ENCODE measurements at regions not wholly inside any gene's neighbourhood (a gene's known extent, or its start where the extent isn't known, plus 50 kb on each side); places are given as distances from the start of the nearest gene placed in this dataset.

- Histone ChIP-seq H3K4me3 (ENCODE audit: low read depth in 2 of 2, low read length in 2 of 2) (no peak overlapping the region), H3K27ac (ENCODE audit: low read length) (no peak overlapping the region), H3K9me3 (ENCODE audit: control insufficient read depth, insufficient read depth, low read depth, low read length) (no peaks in the 10 kb centered on the region), H3K36me3 (ENCODE audit: control insufficient read depth, insufficient read depth, low read length) (no peaks in the 10 kb centered on the region), H3K4me1 (ENCODE audit: control insufficient read depth, insufficient read depth, low read length) (no peaks in the 10 kb centered on the region), H3K27me3 (ENCODE audit: control insufficient read depth, insufficient read depth, low read length) (no peaks in the 10 kb centered on the region)
- ChIA-PET POLR2A (no interaction called here), CTCF (no interaction called here)
- BruUV-seq (replicated peaks): no TSS peak
- DNase-seq (ENCODE audit: low read depth, low spot score) (no peak), ATAC-seq (no peak)
- intact Hi-C loops (cut with micrococcal nuclease; ENCODE audit: unreplicated experiment) (no loop called here), in situ Hi-C loops (cut with HindIII; ENCODE audit: low pct_unique_long_range_greater_than_20kb, low sequenced_read_pairs) (no loop called here)
- TF ChIP-seq TCF7L2 (IDR thresholded peaks at IDR 0.05; ENCODE audit: low read depth, low read length) (no peak), REST (IDR thresholded peaks at IDR 0.05; ENCODE audit: insufficient read depth in 1 of 2, low read depth in 2 of 2, low read length in 1 of 2) (no peak), POLR2AphosphoS5 (IDR thresholded peaks at IDR 0.05; ENCODE audit: low read depth, low read length) (no peak), CTCF (IDR thresholded peaks at IDR 0.05) (no peak), SIN3A (IDR thresholded peaks at IDR 0.05; ENCODE audit: borderline replicate concordance, insufficient read depth, low read depth, low read length) (no peak)
These were observed 182.4 kb downstream of the NUFIP1 start for GRCh38 chr13:44806826-44807225.

GRCh38 chr13:44805585-44805984 lies 183.7 kb downstream of the NUFIP1 start:
- TF ChIP-seq REST (IDR thresholded peaks at IDR 0.05; ENCODE audit: insufficient read depth in 1 of 2, low read depth in 2 of 2, low read length in 1 of 2) (no peak), POLR2AphosphoS5 (IDR thresholded peaks at IDR 0.05; ENCODE audit: low read depth, low read length) (no peak), TCF7L2 (IDR thresholded peaks at IDR 0.05; ENCODE audit: low read depth, low read length) (no peak), SIN3A (IDR thresholded peaks at IDR 0.05; ENCODE audit: borderline replicate concordance, insufficient read depth, low read depth, low read length) (no peak), CTCF (IDR thresholded peaks at IDR 0.05) (no peak)

More at GRCh38 chr13:44805585-44805984, 183.7 kb downstream of the NUFIP1 start:
- no peak overlapping the region for H3K4me3 ChIP-seq (ENCODE audit: low read depth in 2 of 2, low read length in 2 of 2)
- intact Hi-C loops (cut with micrococcal nuclease; ENCODE audit: unreplicated experiment): no loop called here
- ChIA-PET CTCF (no interaction called here), POLR2A (no interaction called here)
- no TSS peak for BruUV-seq (replicated peaks)
- no peaks in the 10 kb centered on the region for H3K4me1 ChIP-seq (ENCODE audit: control insufficient read depth, insufficient read depth, low read length)
- no peak for DNase-seq (ENCODE audit: low read depth, low spot score)
- no peaks in the 10 kb centered on the region for H3K9me3 ChIP-seq (ENCODE audit: control insufficient read depth, insufficient read depth, low read depth, low read length)
- no peaks in the 10 kb centered on the region for H3K27me3 ChIP-seq (ENCODE audit: control insufficient read depth, insufficient read depth, low read length)
- in situ Hi-C loops (cut with HindIII; ENCODE audit: low pct_unique_long_range_greater_than_20kb, low sequenced_read_pairs): no loop called here
- no peak overlapping the region for H3K27ac ChIP-seq (ENCODE audit: low read length)
- no peak for ATAC-seq
- no peaks in the 10 kb centered on the region for H3K36me3 ChIP-seq (ENCODE audit: control insufficient read depth, insufficient read depth, low read length)
